B cell (primary cell): ENCODE measurements at regions not wholly inside any gene's neighbourhood (a gene's known extent, or its start where the extent isn't known, plus 50 kb on each side); places are given as distances from the start of the nearest gene placed in this dataset.

Experiments used
- CTCF ChIP-seq: fragments of 200-600 bp; IDR thresholded peaks from one replicate; pipeline ENCODE4 v1.8.0; 2022; ENCODE audit warnings: antibody characterized with exemption, mild to moderate bottlenecking
- EZH2 ChIP-seq: IDR thresholded peaks from 2 replicates; pipeline ENCODE4 v1.6.1; 2012; ENCODE audit warnings: borderline replicate concordance, low read depth, mild to moderate bottlenecking, moderate library complexity, low read length; ENCODE audit not compliant: insufficient read depth, poor library complexity, severe bottlenecking

GRCh38 chr7:53835301-53835700, 706.9 kb upstream of the VSTM2A start:
- TF ChIP-seq CTCF (no peak), EZH2 (no peak)
